HG03175 (cell line): ENCODE measurements at regions not wholly inside any gene's neighbourhood (a gene's known extent, or its start where the extent isn't known, plus 50 kb on each side); places are given as distances from the start of the nearest gene placed in this dataset.
"Not testable (repeated sequence)": the region's sequence is repeated elsewhere in the genome, so short reads cannot be mapped to it uniquely, and the experiment has no call there.

ENCODE experiments used
- ATAC-seq: cut with Tn5 transposase; IDR thresholded peaks from one replicate; pipeline ENCODE4 v1.9.1; 2021; ENCODE audit warnings: mild to moderate bottlenecking, moderate library complexity; ENCODE audit not compliant: unreplicated experiment

DNA sequence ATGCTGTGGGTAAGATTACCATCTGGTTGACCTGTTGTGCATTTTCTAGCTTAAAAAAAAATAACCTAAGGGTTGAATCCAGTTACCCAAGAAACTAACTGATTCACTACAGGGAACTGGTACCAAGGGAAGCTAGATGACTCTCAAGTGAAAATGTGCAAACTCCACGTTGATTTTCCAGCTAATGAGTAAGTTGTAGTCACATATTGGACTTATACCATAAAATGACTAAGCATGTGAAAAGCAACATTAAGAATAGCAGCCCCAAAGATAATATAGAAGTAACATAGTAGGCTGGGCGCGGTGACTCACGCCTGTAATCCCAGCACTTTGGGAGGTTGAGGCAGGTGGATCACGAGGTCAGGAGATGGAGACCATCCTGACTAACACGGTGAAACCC, 270.9 kb downstream of the SPRY1 start:
- ATAC-seq, result no peak

DNA sequence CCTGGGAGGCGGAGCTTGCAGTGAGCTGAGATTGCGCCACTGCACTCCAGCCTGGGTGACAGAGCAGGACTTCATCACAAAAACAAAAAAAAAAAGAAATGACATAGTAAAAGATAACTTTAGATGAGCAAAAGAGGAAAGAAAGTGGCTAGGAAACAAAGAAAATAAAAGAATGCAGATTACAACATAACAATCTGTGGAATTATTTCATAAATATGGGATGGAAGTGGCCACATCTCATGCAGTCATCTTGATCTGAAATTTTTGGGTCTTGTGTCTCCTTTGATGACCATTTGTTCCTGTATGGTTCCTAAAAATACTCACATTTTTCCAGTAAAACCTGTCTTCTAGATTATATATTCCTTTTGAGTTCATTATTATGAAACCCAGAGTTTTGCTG, 271.4 kb downstream of the SPRY1 start:
- no peak for ATAC-seq

DNA sequence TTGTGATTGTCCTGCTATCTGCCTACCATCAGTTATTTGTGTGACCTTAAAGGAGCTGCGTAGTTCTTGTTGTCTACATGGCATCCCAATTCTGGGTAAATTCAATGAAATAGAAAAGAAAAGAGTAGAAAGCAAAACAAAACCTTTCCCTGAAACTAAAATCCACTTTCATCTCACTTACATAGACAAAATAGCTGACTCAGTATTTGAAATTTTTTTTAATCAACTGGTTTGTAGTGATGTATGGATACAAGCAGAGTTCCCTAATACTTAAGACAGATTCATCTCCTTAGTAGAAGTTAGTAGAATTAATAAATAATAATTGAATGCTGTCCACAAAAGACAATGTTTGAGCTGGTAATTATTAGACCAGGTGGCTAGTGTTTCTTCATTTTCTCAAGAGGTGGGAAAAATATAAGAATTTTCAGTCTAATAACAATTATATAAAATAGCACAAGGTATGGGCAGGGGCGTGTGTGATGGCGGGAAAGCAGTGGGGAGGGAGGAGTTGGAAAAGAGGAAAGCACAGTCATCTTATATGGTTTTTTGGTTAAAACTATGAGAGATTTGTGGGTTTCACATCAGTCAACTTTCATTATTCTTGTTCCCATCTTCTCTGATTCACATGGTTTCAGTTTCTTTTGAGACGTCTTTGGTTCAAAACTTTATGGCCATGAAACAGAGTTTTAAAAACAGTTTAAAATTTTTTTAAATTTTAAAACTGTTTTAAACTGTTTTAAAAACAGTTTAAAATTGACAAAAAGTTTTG, 275.2 kb downstream of the SPRY1 start:
- peak; percentile 91 for ATAC-seq

DNA sequence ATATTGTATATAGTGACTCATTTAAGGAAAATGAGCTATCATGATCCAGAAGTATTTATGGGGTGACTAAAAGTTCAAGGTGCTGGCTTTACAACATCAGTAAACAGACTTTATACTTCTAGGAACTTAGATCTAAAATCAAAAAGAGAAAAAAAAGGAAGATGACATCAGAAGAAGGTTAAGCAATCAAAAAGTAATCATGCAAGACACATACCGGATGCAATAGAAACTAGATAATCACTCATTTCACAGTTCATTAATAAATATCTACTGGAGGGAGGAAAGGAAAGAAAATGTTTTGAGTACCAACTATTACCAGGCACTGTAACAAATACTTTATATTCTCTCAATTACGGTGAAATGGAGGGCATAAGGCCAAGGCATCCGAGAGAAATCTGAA, 276.4 kb downstream of the SPRY1 start:
- peak; percentile 46 for ATAC-seq

GRCh38 chr4:123673971-123674370, 277.4 kb downstream of the SPRY1 start:
- no peak for ATAC-seq

GRCh38 chr4:123674762-123675465, 278.3 kb downstream of the SPRY1 start:
- ATAC-seq, result no peak

- no peak for ATAC-seq
These were observed 279.0 kb downstream of the SPRY1 start for GRCh38 chr4:123675567-123675966.

DNA sequence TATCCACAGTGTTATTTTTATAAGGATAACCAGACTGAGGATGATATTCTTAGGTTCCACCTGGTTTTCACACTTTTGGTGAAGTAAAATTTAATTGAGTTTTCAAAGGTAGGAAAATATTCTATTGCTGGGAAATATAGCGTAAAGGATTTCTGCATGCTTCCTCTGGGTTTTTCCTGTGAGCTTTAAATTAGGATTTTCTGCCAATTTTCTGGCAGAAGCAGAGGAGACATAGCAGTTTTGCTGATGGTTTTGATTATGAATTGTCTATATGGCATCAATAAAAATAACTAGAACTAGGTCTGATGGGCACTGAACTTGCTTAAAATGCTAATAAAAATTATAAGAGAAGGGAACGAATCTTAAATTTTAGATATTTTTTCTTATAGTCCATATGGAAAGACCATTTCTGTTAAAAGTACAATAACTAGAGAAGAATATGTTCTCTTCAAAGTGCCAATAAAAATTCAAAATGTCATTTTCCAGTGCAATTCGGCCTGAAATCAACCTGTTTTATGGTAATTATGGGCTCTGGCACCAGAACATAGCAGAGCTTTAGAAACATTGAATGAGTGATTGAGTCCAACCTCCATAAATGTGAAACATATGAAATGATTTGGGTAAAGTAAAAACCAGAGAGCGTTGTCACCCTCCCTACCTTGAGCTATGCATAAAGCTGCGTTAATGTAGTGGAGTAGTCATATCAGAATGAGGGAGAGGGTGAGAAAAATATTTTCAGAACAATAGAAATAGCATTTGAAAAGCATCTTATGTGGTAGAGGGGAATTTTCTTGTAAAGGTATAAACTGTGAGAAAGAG, 279.7 kb downstream of the SPRY1 start:
- ATAC-seq, result no peak

DNA sequence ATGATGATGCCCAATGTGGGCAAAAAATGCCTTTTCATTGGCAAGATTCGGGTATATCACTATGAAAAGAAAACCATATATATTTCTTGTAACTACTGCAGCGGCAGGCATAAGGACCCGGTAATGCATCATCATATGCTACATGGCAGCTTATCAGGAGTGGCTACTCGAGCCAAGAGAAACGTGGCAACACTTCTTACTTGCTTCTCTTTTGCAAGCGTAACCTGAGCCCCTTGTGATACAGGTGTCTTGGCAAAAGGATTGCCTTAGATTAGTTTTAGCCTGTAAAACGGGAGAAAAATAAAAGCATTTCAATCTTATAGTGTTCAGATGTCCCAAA, 280.3 kb downstream of the SPRY1 start:
- no peak for ATAC-seq

- no peak for ATAC-seq
These were observed 286.3 kb downstream of the SPRY1 start for GRCh38 chr4:123682931-123683330.

- not testable (repeated sequence) for ATAC-seq
These were observed 288.3 kb downstream of the SPRY1 start for GRCh38 chr4:123684937-123685336.

GRCh38 chr4:123695531-123695930, 298.9 kb downstream of the SPRY1 start:
- ATAC-seq, result not testable (repeated sequence)

- no peak for ATAC-seq
These were observed 300.1 kb downstream of the SPRY1 start for GRCh38 chr4:123696687-123697086.

- no peak for ATAC-seq
These were observed 302.0 kb downstream of the SPRY1 start for GRCh38 chr4:123698556-123698955.

DNA sequence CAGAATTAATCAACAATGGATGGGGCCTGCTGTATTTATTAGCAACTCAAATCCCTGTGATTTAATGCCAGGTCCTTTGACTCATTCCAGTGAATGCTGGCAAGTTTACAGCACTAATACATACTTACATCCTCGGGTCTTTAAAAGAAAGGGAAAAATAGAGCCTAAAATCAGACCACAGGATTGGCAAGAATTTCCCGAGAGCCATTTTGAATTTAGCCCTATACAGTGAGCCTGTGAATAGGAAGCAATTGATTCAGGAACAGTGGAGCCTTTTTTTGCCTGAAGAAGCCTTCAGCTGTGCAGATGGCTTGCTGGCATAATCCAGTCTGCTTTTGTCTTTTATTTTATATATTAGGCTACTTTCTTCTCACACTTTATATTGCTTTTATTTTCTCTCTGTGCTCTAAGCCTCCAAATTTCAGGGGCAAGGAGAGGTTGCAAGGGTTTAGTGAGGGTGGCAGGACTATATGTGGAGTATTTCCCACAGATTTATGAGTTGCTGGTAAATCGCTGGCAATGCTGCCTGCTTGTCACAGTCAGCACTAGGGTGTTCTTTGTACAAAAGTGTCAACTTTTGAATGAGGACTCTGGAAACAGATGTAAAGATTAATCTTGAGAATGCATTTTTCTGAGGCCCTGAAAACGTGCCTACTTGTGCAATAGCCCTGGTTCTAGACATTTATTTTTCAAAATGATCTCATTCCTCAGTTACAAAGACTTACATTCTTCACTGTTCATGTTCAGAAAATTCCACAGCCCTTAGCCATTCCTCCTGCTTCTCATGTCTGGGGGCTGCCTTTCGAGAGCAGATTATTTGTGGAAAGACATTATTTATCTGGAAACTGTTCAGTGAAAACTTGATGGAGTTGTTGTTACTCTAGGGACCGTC, 303.5 kb downstream of the SPRY1 start:
- ATAC-seq, result no peak

DNA sequence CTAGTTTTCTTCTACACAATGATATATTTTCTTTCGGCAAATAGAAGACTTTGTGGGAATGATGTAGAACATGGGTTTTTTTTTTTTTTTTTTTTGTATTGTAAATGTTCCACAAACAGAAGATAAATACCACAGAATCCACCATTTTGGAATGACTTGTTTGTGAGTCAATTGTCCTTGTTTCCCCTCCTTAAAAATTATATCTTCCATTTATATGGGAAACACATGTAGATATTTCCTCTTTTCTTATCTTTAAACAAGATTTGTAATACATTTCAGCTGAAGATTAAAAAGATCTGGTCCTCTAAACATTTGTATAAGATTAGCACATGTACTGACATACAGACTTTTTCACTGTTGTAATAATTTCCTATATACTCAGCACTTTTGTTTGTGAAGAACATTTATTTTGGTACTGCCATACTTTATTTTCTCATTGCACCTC, 304.6 kb downstream of the SPRY1 start:
- no peak for ATAC-seq

DNA sequence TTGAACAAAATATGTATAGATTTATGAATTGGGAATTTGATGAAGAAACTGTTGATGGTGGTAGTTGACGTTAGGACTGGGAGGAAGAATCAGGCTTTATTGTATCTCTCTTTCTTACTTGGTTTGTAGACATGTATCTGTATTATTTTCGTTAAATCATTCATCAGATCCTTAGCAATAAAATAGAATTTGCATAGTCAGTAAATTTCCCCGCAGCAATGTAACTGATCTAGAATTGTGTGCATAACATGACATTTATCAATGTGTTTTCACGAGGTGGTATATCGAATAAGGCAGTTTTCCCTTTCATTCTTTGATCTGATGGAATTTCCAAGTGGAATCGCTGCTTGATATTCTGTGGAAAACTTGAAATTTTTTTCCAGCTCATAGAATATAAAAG, 308.8 kb downstream of the SPRY1 start:
- ATAC-seq, result no peak

- no peak for ATAC-seq
These were observed 310.4 kb downstream of the SPRY1 start for GRCh38 chr4:123706973-123707372.

DNA sequence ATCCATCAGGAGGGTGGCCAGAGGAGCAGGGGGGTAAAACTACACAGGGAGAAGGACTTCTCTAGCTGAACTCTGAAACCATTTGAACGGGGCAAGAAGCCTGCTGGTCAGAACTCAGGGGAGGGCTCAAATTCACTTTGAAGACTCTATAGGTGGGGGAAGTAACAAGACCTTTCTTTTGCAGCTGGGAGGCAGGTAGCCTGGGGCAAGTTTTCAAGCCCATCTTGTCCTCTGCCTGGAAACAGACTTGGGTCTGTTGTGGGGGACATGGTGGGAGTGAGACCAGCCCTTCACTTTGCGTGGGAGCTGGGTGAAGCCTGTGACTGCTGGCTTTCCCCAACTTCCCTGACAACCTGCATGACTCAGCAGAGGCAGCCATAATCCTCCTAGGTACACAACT, 312.3 kb downstream of the SPRY1 start:
- ATAC-seq, result no peak

GRCh38 chr4:123709336-123709735, 312.7 kb downstream of the SPRY1 start:
- no peak for ATAC-seq

- no peak for ATAC-seq
These were observed 334.4 kb downstream of the SPRY1 start for GRCh38 chr4:123731035-123731434.
